GM19328 (cell line): ENCODE measurements at regions not wholly inside any gene's neighbourhood (a gene's known extent, or its start where the extent isn't known, plus 50 kb on each side); places are given as distances from the start of the nearest gene placed in this dataset.
"Not testable (repeated sequence)": the region's sequence is repeated elsewhere in the genome, so short reads cannot be mapped to it uniquely, and the experiment has no call there.

Experiments used
- ATAC-seq: cut with Tn5 transposase; IDR thresholded peaks from one replicate; pipeline ENCODE4 v1.9.1; 2021; ENCODE audit warnings: mild to moderate bottlenecking, moderate library complexity; ENCODE audit not compliant: unreplicated experiment

DNA sequence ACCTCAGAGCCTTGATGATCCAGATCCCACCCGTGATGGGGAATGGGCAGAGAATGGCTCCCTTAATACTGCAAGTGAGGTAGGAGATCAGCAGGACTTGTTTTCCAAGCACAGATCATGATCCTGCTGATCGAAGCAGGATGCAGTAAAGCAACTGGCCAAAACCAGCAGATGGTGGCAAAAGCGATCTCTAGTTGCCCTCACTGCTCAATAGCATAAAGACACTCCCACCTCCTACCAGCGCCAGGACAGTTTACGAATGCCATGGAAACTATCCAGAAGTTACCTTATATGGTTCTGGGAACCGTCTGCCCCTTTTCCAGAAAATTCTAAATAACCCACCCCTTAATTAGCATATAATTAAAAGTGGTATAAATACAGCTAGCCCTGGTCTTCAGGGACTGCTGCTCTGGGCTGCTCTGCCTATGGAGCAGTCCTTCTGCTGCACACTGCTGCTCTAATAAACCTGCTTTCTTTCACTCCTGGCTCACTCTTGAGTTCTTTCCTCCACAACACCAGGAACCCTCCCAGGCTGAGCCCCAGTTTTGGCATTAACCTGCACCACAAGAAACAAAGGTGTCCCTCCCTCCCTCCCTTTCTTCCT is 415.8 kb downstream of the PREX1 start:
- no peak for ATAC-seq

DNA sequence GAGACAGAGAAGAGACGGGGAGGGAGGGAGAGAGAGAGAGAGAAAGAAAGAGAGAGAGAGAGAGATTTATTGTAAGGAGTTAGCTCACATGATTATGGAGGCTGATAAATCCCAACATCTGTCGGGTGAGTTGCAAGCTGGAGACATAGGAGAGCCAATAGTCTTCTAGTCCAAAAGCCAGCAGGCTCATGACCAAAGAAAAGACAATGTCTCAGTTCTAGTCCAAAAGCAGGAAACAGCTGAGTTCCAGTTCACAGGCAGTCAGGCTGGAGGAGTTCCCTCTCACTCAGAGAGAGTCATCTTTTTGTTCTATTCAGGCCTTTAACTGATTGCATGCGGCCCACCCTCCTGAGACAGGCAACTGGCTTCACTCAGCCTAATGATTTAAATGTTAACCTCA is 416.6 kb downstream of the PREX1 start:
- ATAC-seq, result no peak

DNA sequence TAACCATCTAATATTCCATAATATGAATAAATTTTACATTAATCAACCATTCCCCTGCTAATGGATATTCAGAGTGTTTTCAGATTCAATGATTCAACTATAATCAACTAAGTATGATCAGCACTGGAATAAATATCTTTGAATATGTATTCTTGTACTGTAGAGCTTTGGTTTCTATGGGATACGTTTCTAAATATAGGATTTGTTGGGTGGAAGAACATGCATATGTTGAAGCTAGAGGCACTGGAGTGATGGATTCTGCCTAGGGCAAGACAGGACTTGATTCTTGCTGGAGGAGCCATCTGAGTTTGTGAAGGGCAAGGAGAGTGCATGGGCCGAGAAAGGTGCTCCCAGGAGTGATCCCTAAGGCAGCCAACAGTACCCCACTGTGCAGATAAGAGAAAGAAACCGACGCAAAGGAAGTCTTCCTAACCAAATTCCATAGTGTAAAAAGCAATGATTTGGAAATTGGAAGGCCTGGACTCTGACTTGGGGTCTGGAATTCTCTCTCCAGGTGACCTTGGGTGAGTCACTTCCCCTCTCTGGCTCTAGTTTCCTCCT is 418.7 kb downstream of the PREX1 start:
- ATAC-seq, result no peak

DNA sequence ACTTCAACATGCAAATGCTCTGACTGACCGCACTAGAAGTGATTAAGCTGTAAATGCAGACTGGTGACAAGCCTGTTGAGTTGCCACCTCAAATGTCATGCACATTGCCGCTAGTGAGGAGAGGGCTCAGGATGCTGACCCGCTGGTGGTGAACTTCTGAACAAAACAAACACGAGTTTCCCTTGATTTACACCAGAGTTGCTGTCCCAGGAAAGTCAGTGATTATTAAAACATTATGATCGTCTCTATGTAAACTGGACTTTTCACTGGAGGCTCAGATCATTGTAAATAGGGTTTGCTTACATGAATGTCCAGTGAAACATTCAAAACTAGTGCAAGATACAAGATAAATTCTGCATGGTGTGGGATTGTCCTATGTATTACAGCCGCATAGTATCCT is 420.1 kb downstream of the PREX1 start:
- no peak for ATAC-seq

DNA sequence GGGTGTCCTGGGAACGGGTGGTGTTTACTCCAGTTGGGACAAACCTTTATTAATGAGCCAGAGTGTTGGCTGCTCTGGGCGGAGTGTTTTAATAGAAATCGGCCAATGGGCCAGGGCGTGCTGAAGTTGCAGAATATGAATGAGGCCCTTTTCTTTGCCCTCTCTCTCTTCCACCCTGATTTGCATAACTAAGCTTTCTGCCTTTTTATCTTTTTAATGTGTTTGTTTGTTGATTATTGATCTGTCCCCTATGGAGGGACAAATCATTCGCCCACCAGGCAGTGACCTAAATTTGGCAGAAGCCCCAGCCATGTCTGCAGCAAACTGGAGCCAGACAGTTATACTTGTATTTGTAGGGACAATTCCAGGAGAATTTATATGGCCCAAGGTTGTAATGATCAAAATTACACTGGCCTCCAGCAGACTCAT is 420.9 kb downstream of the PREX1 start:
- ATAC-seq, result no peak

DNA sequence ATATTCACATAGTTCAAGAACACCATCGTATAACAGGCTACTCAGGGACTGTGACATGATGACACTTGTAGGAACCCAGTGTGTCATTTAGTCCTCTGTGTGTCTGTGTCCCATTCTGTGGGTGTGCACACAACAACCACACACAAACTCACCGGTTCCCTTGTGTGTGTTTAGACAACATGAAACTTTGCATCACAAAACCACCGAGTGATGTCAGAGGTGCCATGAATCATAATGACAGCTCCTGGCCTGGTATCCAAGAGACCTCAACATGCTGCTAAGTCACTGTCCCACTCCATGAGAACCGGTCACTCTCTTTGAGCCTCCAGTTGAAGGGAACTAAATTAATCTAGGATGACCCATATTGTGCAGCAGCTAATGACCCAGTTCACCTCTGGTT is 421.3 kb downstream of the PREX1 start:
- no peak for ATAC-seq

DNA sequence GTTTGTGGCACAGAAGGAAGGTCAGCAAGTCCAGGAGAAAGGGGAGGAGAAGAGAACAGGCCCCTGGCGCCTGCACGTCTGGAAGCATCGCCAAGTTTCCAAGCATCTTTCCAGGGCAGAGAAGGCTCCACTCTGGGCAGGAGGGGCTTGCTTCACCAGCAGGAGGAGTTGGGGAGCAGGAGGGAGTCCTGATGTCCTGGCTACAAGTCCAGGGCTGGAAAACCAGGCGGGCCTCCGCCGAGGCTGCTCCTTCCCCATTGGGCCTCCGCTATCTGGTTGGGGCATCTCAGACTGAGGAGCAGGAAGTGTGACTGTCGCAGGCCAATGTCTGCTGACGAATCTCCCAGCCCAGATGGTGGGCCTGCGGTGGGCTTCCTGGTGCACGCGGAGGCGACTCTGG is 421.9 kb downstream of the PREX1 start:
- ATAC-seq, result no peak

DNA sequence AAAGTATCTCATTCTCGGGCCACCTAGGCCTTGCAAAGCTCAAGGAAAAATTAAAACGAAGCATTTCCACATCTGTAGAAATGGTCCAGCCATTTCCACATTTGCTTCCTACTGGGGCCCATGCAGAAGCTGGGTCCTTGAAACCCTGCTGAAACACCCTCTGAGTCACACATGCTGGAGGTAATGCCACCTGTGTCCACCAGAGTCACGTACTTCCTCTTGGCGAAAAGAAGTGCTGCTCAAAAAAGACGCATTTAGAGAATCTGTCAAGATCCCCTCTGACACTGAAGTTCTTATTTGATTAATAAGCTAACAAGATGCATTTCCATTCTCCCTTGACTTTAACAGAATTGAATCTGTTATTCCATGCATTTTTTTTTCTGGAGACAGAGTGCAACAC is 423.2 kb downstream of the PREX1 start:
- no peak for ATAC-seq

DNA sequence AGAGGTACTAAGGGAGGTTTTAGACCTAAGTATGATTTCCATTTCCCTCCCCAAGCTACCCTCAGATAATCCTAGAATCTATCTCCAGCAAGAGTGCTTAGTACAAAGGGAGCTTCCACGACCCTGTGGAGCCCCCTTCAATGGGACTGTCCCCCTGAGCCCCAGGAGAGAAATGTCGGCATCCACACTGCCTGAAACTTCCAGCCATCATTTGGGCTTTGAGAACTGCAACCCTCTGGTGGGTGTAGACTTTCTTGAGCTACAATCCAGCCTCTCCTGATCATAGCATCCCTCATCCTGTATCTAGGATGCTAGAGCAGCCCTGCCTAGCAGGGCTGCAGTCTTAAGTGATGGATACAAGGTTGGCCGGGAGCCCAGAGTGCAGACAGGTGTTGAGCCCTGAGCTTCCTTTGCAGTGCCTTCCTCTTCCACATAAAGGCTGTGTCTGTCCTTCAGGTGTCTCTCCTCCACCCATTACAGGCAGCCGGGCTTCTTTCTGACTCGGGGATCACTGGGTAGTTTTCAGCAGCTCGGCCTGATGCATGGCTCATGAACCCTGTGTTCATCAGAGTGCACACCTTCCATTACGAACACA is 424.5 kb downstream of the PREX1 start:
- ATAC-seq, result no peak

DNA sequence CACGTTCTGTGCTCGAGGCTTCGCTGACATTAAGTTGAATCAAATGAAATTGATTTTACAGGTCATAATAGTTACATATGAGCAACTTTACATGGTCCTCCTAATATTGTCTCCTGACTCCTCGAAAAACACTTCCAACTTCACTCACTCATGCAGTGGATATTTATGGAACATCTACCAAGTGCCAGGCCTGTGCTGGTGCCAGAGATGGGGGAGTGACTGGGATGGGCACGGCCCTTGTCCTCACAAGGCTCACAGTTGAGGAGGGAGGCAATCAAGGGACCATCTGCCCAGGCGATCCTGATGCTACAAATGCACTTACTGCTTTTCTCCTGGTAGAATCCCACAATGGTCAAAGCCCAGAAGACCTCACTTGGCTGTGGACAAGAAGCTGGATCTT is 426.4 kb downstream of the PREX1 start:
- no peak for ATAC-seq

DNA sequence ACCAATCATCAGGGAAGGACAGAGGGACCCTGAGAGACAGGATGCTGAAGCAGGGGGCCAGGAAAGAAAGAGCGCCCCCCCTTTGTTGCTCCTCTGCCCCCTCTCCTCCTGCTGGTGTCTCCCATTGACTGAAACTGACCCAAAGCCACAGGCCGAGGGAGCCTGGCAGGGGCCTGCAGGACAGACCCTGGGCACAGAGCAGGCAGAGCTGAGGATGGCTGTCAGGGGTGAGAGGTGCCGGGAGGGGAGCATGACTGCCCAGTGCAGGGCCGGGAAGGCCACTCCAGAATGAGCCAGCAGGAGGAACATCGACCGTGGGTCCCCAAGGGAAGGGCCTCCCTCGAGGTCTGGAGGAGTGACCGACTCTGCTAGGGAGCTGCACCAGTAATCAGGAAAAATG is 427.8 kb downstream of the PREX1 start:
- no peak for ATAC-seq

DNA sequence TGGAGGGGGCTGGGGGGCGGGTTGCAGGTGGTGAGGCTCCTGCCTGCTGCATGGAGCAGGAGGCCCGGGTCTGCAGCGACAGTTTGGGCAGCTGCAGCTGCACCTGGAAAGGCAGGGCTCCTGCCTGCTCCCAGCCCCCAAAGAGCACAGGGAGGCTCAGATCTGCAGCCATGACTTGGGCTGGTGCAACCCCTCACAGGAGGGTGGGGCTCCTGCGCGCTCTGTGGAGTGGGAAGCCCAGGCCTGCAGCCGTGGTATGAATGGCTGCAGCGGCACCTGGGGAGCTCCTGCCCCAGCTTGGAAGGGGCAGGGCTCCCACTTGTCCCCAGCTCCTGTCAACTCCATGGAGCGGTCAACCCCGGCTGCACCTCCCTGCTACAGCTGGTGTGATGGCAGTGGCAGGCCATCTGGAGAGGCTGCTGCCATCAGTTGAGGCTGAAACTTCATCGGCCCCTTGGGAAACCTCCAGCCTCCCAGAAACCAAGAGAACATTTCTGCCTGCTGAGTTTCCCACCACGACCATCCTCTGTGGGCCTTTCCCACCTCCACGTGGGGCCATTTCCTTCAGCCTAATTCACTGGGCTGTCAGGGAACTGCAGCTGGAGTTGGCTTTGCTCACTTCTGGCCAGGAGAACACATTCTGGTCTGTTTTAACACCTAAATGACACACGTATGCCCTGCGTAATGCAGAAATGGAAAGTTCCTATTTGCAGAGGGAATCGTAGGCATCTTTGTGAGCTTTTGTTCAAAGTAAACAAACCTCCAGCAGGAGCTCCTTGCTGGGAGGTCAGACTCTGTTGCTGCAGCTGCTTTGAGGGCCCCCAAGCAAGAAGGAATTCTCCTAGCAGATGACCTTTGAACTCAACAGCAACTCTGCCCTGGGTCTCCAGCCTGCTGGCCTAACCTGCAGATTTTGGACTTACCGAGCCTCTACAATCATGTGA is 429.0 kb downstream of the PREX1 start:
- ATAC-seq, result no peak

DNA sequence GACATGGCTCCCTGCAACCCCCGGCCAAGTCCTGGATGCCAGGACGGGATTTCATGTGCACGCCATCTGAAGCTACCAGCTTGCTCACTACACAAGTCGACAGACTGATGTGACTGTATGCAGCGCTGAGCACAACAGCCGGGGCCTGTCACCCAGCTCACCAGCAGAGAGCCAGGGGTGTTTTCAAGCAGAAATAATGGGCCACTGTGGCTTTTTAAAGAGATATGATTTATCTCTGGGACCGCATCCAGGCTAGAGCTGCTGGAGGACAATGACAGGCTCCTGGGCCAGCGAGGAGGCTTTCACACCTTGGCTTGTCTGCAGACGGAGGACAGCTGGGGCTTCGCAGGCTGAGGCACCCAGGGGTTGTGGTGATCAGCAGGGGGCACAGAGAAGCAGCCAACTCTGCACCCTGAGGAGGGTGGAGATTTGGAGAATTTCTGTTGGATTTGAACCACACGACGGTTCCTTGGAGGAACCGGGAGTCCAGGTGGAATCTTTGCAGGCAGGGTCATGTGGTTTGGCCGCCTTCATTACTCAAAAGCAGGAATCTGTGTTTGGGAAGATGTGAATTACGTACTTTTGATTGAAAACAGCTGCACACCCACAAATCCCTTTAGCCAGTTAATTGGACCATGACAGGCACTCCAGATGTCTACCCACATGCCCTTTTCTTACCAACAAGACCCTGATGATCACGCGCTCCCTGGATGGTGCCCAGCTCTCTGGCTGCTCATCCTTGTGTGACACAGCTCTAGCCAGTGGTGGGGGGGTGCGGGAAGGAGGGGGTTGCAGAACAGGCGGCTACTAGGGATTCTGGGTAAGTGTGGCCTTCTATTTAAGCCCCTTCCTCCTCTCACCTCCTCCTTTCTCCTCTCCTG is 430.6 kb downstream of the PREX1 start:
- ATAC-seq, result not testable (repeated sequence)

DNA sequence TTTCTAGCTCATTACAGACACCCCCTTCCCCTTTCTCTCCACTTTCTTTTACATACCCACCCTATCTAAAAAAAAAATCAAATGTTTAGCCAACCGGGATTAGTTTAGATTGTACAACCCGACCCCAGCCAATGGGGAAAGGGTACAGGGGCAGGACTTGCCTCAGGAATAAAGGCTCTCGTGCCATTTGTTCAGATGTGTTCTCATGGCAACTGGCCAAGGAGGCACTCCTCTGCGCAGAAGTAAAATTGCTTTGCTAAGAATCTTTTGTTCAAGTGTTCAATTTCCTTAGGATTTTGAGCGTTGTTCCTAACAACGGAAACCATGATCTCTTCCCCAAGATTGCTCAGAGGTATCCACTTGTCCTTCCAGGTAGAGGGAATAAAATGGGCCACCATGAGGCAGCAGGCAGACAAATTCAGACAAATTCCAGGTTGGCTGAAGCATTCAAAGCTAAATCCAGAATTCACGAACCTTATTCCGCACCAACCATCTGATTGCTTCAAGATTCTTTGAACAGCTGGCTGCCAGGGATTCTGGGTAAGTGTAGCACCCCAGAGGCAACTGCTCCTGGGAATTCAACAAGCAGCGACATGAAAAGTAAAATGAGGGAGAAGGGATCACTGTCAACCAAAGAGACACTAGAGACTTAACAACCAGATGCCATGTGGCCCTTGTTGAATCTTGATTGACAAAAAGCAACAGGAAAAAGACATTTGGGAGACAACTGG is 431.8 kb downstream of the PREX1 start:
- no peak for ATAC-seq

DNA sequence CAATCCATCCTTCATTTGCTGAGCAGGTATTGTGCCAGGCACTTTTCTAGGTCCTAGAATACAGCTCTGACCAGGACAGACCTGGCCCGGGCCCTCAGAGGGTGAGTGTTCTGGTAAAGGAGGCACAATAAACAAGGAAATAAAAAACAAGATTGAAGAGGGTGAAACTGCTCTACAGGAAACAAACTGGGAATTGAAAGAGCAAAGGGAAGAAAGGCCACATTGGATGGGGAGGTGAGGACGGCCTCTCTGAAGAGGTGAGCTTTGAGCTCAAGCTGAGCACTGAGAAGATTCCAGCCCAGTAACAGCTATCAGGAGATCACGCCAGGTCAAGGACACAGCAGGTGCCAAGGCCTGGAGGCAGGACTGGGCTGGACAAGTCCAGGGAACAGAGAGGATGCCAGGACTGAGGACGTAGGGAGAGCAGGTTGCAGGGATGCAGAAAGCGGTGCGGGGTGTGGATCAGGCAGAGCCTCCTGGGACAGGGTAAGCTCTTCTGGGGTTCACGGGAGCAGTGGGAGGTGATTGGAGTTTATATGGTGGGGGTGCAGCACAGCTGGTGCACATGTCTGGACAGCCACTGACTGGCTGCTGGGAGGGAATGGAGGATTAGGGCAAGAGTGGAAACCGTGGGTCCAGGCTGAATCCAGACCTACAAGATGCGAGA is 433.3 kb downstream of the PREX1 start:
- ATAC-seq, result no peak

DNA sequence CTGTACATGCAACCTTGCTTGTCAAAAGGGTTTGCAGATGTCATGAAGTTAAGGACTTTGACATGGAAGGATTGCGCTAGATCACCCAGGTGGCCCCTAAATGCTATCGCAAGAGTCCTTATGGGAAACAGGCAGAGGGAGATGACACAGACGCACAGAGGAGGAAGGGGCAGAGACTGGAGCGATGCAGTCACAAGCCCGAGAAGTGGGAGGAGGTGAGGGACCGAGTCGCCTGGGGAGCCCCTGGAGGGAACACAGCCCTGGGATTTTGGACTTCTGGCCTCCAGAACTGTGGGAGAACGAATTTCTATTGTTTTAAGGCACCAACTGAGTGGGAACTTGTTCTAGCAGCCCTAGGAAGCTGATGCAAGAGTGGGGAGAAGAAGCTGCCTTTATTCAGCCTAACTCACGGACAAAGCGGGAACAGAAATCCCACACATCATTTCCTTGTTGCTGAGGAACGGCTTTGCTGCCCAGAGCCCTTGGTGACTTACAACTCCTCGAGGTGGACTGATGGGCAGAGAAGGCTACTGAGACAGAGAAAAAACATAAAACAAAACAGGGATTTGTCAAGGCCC is 434.0 kb downstream of the PREX1 start:
- ATAC-seq, result no peak

DNA sequence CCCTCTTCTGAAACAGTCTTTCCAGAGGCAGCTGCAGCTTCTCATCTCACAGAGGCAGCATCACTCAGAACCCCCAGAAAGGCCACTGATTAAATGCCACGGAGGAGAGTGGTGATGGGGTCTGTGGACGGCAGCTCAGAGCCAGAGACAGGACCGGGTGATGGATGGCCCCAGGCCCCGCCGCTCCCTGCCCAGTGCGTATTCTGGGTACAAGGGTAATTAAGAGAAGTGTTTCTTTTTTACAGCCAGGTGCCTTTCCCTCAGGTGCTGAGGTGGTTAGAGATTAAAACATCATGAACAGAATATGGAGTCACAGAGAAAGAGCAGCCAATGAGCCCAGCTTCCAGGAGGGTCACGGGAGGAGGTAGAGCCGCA is 434.5 kb downstream of the PREX1 start:
- ATAC-seq, result no peak

DNA sequence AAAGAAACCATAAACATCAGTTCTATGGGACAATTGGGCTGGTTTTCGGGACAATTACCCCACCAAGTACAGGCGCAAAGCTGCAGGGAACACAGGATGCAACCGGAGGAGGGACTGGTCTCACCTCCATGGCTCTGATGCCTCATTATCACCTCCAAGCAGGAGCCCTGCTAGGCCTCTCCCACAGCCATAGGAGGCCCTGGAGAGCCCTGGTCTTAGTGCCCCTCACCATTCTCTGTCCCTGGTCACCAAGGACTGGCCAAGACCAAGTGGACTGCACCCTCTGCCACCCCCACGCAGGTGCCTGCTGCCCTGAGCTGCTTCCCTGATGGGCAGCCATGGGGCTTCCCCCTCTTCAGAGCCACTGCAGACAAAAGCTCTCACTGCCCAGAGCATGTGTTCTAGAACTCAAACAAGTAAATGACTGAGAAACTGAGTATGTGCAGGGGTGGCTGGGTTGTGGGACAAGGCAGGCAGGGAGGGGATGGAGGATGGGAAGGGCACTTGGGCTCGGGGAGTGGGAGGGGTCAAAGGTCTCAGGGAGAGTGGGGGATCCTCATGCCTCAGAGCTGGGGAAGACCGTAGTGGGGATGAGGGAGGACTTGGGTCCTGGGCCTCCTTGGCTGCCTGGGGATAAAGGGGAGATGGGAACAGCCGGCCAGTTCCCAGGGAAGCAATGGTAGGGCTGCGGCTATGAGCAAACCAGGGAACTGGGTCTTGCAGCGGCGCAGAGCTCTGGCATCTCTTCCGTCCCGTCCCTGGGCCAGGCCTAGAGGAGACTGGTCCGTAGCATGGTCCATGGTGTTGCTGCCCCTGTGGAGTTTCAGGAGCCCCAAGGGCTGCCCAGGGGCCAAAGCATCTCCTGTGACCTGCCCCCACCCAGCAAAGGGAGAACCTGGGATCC is 435.1 kb downstream of the PREX1 start:
- no peak for ATAC-seq
